GM18868 (cell line): ENCODE measurements at regions not wholly inside any gene's neighbourhood (a gene's known extent, or its start where the extent isn't known, plus 50 kb on each side); places are given as distances from the start of the nearest gene placed in this dataset.
"Not testable (repeated sequence)": the region's sequence is repeated elsewhere in the genome, so short reads cannot be mapped to it uniquely, and the experiment has no call there.

Experiments
- ATAC-seq: cut with Tn5 transposase; IDR thresholded peaks from one replicate; pipeline ENCODE4 v1.9.1; 2021; ENCODE audit warnings: mild to moderate bottlenecking, moderate library complexity; ENCODE audit not compliant: unreplicated experiment

- not testable (repeated sequence) for ATAC-seq
Observed at GRCh38 chr4:115200201-115201041, 87.0 kb upstream of the NDST4 start.

- not testable (repeated sequence) for ATAC-seq
Observed at GRCh38 chr4:115194612-115195011, 81.2 kb upstream of the NDST4 start.

GRCh38 chr4:115190529-115190928 is 77.1 kb upstream of the NDST4 start:
- ATAC-seq = no peak

- ATAC-seq = no peak
Observed at GRCh38 chr4:115187136-115187535, 73.7 kb upstream of the NDST4 start.

- not testable (repeated sequence) for ATAC-seq
Observed at GRCh38 chr4:115179438-115180062, 66.1 kb upstream of the NDST4 start.

GRCh38 chr4:115178687-115179086 is 65.3 kb upstream of the NDST4 start:
- not testable (repeated sequence) for ATAC-seq

GRCh38 chr4:115171220-115171619 is 57.8 kb upstream of the NDST4 start:
- ATAC-seq = no peak

GRCh38 chr4:115165503-115165902 is 52.1 kb upstream of the NDST4 start:
- ATAC-seq = no peak
